Uterus (tissue), 2 donors: ENCODE measurements at regions not wholly inside any gene's neighbourhood (a gene's known extent, or its start where the extent isn't known, plus 50 kb on each side); places are given as distances from the start of the nearest gene placed in this dataset.

Experiments used
- POLR2A ChIP-seq, 2 donors: fragments of 450-650 bp; IDR thresholded peaks; one replicate each; pipeline ENCODE4 v1.6.1; 2016; ENCODE audit warnings: antibody characterized with exemption in 2 of 2, mild to moderate bottlenecking in 1 of 2, moderate library complexity in 1 of 2
- TF ChIP-seq, protein P1 (sequence below), 4 experiments: fragments of 200-600 bp in 2 of 4; fragments of 450-650 bp in 2 of 4; sonication (generic) in 2 of 4; IDR thresholded peaks; one replicate each; pipeline ENCODE4 v1.5.1; 2016 to 2019; ENCODE audit warnings: antibody characterized with exemption in 4 of 4, mild to moderate bottlenecking in 2 of 4, moderate library complexity in 1 of 4

DNA sequence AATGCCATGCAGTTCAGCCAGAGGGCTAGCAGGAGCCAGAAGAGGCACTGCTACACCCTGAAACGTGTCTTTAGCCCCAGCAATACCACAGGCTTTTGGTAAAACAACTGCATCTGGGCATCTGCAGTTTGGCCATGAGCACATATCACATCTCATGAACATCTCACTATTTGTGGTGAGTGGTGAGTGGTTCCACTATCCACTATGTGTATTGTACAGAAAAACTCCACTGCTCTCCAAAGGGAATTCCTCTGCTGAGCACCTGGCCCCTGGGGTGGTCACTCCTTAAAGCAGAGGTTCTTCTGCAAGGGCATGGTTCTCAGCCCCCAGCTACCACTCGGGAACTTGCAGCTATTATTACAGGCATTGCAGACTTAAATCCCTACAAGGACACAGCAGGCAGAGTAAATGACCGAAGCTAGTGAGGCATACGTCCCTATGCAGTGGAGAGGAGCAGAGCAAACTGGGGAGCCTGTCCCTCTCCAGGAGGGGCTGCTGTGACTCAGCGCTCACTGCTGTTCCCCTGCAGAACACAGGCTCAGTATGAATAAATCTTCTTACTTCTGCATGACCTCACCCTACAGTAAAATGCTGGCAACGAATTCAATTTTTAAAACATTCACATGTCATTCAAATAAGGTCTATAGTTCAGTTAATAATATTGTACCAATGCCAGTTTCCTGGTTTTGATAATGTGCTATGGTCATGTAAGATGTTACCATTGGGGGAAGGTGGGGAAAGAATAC, 332.4 kb upstream of the ZNF507 start:
- TF ChIP-seq, protein P1, sequence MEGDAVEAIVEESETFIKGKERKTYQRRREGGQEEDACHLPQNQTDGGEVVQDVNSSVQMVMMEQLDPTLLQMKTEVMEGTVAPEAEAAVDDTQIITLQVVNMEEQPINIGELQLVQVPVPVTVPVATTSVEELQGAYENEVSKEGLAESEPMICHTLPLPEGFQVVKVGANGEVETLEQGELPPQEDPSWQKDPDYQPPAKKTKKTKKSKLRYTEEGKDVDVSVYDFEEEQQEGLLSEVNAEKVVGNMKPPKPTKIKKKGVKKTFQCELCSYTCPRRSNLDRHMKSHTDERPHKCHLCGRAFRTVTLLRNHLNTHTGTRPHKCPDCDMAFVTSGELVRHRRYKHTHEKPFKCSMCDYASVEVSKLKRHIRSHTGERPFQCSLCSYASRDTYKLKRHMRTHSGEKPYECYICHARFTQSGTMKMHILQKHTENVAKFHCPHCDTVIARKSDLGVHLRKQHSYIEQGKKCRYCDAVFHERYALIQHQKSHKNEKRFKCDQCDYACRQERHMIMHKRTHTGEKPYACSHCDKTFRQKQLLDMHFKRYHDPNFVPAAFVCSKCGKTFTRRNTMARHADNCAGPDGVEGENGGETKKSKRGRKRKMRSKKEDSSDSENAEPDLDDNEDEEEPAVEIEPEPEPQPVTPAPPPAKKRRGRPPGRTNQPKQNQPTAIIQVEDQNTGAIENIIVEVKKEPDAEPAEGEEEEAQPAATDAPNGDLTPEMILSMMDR (IDR thresholded peaks at IDR 0.05): no peak
- no peak for TF ChIP-seq POLR2A (IDR thresholded peaks at IDR 0.05)
